Endothelial cell of umbilical vein (primary cell): ENCODE measurements at regions not wholly inside any gene's neighbourhood (a gene's known extent, or its start where the extent isn't known, plus 50 kb on each side); places are given as distances from the start of the nearest gene placed in this dataset.

Experiments
- BruUV-seq: library from RNA; stranded (reverse); fragments of 400-500 nt; replicated peaks from 2 replicates; lab custom pipeline; 2021; lab: Mats Ljungman, UMichigan
- CTCF ChIA-PET: fragments of 300-600, 350-600 bp; sonication (Branson Sonifier 250); formaldehyde crosslinking; loops from one replicate; lab custom pipeline; 2021; ENCODE audit warnings: antibody characterized with exemption, inconsistent platforms; lab: Charles Lee
- POLR2A ChIA-PET: fragments of 300-600, 350-600 bp; sonication (Branson Sonifier 250); formaldehyde crosslinking; loops from one replicate; lab custom pipeline; 2021; ENCODE audit warnings: antibody characterized with exemption, inconsistent platforms; lab: Charles Lee
- DNase-seq: peaks from one replicate; pipeline ENCODE4 v3.0.0-alpha.2; 2011; ENCODE audit warnings: low read depth, low spot score
- FAIRE-seq: peaks from 2 replicates; lab custom pipeline; 2011; peaks lifted over from hg19 to GRCh38; lab: Jason Lieb, UNC
- H2AFZ ChIP-seq: 2 replicates; pipeline ENCODE4 v1.6.0; 2012; ENCODE audit warnings: low read depth, low read length, control low read depth, inconsistent platforms
- H3K27ac ChIP-seq: 2 replicates; pipeline ENCODE4 v1.5.1; 2011; ENCODE audit warnings: low read depth, mild to moderate bottlenecking, control low read depth, low read length, moderate library complexity; ENCODE audit not compliant: insufficient read depth
- H3K27me3 ChIP-seq, 2 experiments: 2 replicates each; pipeline versions ENCODE4 v1.6.0 to v1.6.1; 2011; ENCODE audit warnings: low read length in 2 of 2, mixed read lengths in 1 of 2; ENCODE audit not compliant: control insufficient read depth in 2 of 2, insufficient read depth in 2 of 2
- H3K36me3 ChIP-seq, 2 experiments: 2 replicates in 1 of 2; 3 replicates in 1 of 2; pipeline ENCODE4 v1.5.1; 2011; ENCODE audit warnings: low read length in 2 of 2, mild to moderate bottlenecking in 1 of 2, moderate library complexity in 1 of 2; ENCODE audit not compliant: control insufficient read depth in 2 of 2, insufficient read depth in 2 of 2; ENCODE audit errors: extremely low read depth in 1 of 2
- H3K4me1 ChIP-seq: 3 replicates; pipeline ENCODE4 v1.5.1; 2011; ENCODE audit warnings: mild to moderate bottlenecking, low read length; ENCODE audit not compliant: control insufficient read depth, insufficient read depth; ENCODE audit errors: extremely low read depth
- H3K4me2 ChIP-seq: 2 replicates; pipeline ENCODE4 v1.6.1; 2011; ENCODE audit warnings: low read length, control low read depth, mixed read lengths; ENCODE audit not compliant: insufficient read depth
- H3K4me3 ChIP-seq, 3 experiments: fragments of 200-600 bp in 1 of 3; sonication (generic), shearing (Covaris generic) in 1 of 3; replicated peaks in 1 of 3; 2 replicates each; pipeline ENCODE4 v1.5.1; 2011 to 2016; ENCODE audit warnings: control low read depth in 3 of 3, low read length in 3 of 3, mild to moderate bottlenecking in 2 of 3, inconsistent platforms in 1 of 3, low read depth in 1 of 3, moderate library complexity in 1 of 3; ENCODE audit not compliant: insufficient read depth in 1 of 3
- H3K79me2 ChIP-seq: 2 replicates; pipeline ENCODE4 v1.6.0; 2012; ENCODE audit warnings: low read length, inconsistent platforms; ENCODE audit not compliant: control insufficient read depth, insufficient read depth
- H3K9ac ChIP-seq: replicated peaks from 2 replicates; pipeline ENCODE3; 2011; ENCODE audit warnings: low read length, control low read depth; ENCODE audit not compliant: insufficient read depth; ENCODE audit errors: extremely low read depth
- H3K9me1 ChIP-seq: replicated peaks from 3 replicates; pipeline ENCODE4 v1.6.0; 2011; ENCODE audit warnings: mild to moderate bottlenecking, low read length; ENCODE audit not compliant: control insufficient read depth, insufficient read depth; ENCODE audit errors: extremely low read depth
- H3K9me3 ChIP-seq: replicated peaks from 2 replicates; pipeline ENCODE4 v1.5.1; 2012; ENCODE audit warnings: low read length, inconsistent platforms; ENCODE audit not compliant: control insufficient read depth, insufficient read depth
- H4K20me1 ChIP-seq: replicated peaks from 2 replicates; pipeline ENCODE3; 2011; ENCODE audit warnings: mild to moderate bottlenecking, low read length; ENCODE audit not compliant: control insufficient read depth, insufficient read depth; ENCODE audit errors: extremely low read depth
- CTCF ChIP-seq, 2 donors: IDR thresholded peaks; 1 replicate in 1 of 2; 2 replicates in 1 of 2; pipeline ENCODE4 v1.5.1; 2011; ENCODE audit warnings: low read length in 2 of 2, mild to moderate bottlenecking in 2 of 2, moderate library complexity in 2 of 2, control low read depth in 1 of 2, inconsistent platforms in 1 of 2, low read depth in 1 of 2; ENCODE audit not compliant: insufficient read depth in 1 of 2; ENCODE audit errors: extremely low read depth in 1 of 2
- EZH2 ChIP-seq: IDR thresholded peaks from 2 replicates; pipeline ENCODE4 v1.6.1; 2012; ENCODE audit warnings: borderline replicate concordance, low read depth, mild to moderate bottlenecking, moderate library complexity, low read length, inconsistent platforms; ENCODE audit not compliant: severe bottlenecking
- FOS ChIP-seq: IDR thresholded peaks from 2 replicates; pipeline ENCODE4 v1.6.1; 2011; ENCODE audit warnings: mild to moderate bottlenecking, low read length, moderate library complexity, borderline replicate concordance; ENCODE audit not compliant: insufficient read depth
- GATA2 ChIP-seq: IDR thresholded peaks from 2 replicates; pipeline ENCODE4 v1.7.0; 2011; ENCODE audit warnings: low read depth, mild to moderate bottlenecking, moderate library complexity, mixed read lengths, low read length; ENCODE audit not compliant: insufficient read length, insufficient read depth
- JUN ChIP-seq: IDR thresholded peaks from 2 replicates; pipeline ENCODE4 v1.6.1; 2011; ENCODE audit warnings: borderline replicate concordance, low read depth; ENCODE audit not compliant: insufficient read length, insufficient read depth
- MAX ChIP-seq: IDR thresholded peaks from 2 replicates; pipeline ENCODE4 v1.6.1; 2011; ENCODE audit not compliant: insufficient read depth, insufficient read length
- MYC ChIP-seq: IDR thresholded peaks from one replicate; pipeline ENCODE4 v1.6.1; 2011; ENCODE audit warnings: mild to moderate bottlenecking, low read depth, low read length
- POLR2A ChIP-seq: IDR thresholded peaks from 2 replicates; pipeline ENCODE4 v1.6.1; 2012; ENCODE audit warnings: low read depth, mild to moderate bottlenecking, control low read depth, low read length
- POLR2AphosphoS5 ChIP-seq: IDR thresholded peaks from 2 replicates; pipeline ENCODE4 v1.6.1; 2012; ENCODE audit warnings: low read depth, mild to moderate bottlenecking, control low read depth, low read length, moderate library complexity; ENCODE audit not compliant: insufficient read depth
- dilution Hi-C: fragments of 300-500 bp; cut with MboI; formaldehyde crosslinking; loops from one replicate; pipeline ENCODE4 v1.15.0; 2019; ENCODE audit warnings: low sequenced_read_pairs; ENCODE audit not compliant: extremely low pct_ligation_motif_present
- intact Hi-C: fragments of 100-400 bp; cut with micrococcal nuclease; formaldehyde crosslinking; loops from one replicate; pipeline ENCODE4 v1.10.0; 2022

GRCh38 chrX:67949270-67949669 lies 405.4 kb downstream of the AR start:
- POLR2A ChIA-PET, result no interaction called here
- intact Hi-C loops, result no loop called here
- DNase-seq, result no peak
- H3K9me1 ChIP-seq, result no peaks in the 10 kb centered on the region
- CTCF ChIA-PET, result no interaction called here
- no peak overlapping the region for H2AFZ ChIP-seq
- BruUV-seq, result no TSS peak
- dilution Hi-C loops, result no loop called here
- H3K4me1 ChIP-seq, result no peaks in the 10 kb centered on the region
- no peaks in the 10 kb centered on the region for H3K9me3 ChIP-seq
- H3K79me2 ChIP-seq, result no peaks in the 10 kb centered on the region
- no peak overlapping the region for H3K9ac ChIP-seq
- no peak overlapping the region for H3K4me3 ChIP-seq
- H3K27me3 ChIP-seq, result no peaks in the 10 kb centered on the region
- H3K4me2 ChIP-seq, result no peak overlapping the region
- TF ChIP-seq POLR2A, result no peak
- no peak for TF ChIP-seq FOS
- TF ChIP-seq GATA2, result no peak
- no peak for TF ChIP-seq POLR2AphosphoS5
- no peak for TF ChIP-seq EZH2
- TF ChIP-seq MYC, result no peak
- TF ChIP-seq JUN, result no peak
- no peak for TF ChIP-seq MAX
- TF ChIP-seq CTCF (IDR thresholded peaks at IDR 0.05; ENCODE audit: extremely low read depth in 1 of 2, insufficient read depth in 1 of 2, low read depth in 1 of 2, low read length in 2 of 2), result no peak
- no peak for FAIRE-seq
- no peaks in the 10 kb centered on the region for H4K20me1 ChIP-seq
- no peaks in the 10 kb centered on the region for H3K36me3 ChIP-seq
- H3K27ac ChIP-seq, result no peak overlapping the region
